Neutrophil (primary cell): ENCODE measurements at regions not wholly inside any gene's neighbourhood (a gene's known extent, or its start where the extent isn't known, plus 50 kb on each side); places are given as distances from the start of the nearest gene placed in this dataset.

ENCODE experiments used
- H3K27ac ChIP-seq: fragments of 200-600 bp; sonication (generic); 2 replicates; pipeline ENCODE4 v1.5.1; 2016; ENCODE audit warnings: mild to moderate bottlenecking, moderate library complexity
- H3K27me3 ChIP-seq: fragments of 200-600 bp; sonication (generic); 2 replicates; pipeline ENCODE4 v1.6.0; 2016; ENCODE audit warnings: mild to moderate bottlenecking
- H3K36me3 ChIP-seq: fragments of 200-600 bp; sonication (generic); 2 replicates; pipeline ENCODE4 v1.5.1; 2017
- H3K4me1 ChIP-seq, 2 experiments: fragments of 200-600 bp in 1 of 2; sonication (generic) in 1 of 2; 1 replicate in 1 of 2; 2 replicates in 1 of 2; pipeline versions ENCODE4 v1.5.1 to v1.6.1; 2013 to 2016; ENCODE audit warnings: low read depth in 1 of 2, low read length in 1 of 2, mild to moderate bottlenecking in 1 of 2, moderate library complexity in 1 of 2; ENCODE audit not compliant: control insufficient read depth in 1 of 2, insufficient read depth in 1 of 2
- H3K4me3 ChIP-seq, 2 experiments: fragments of 200-600 bp in 1 of 2; sonication (generic) in 1 of 2; 1 replicate in 1 of 2; 2 replicates in 1 of 2; pipeline ENCODE4 v1.5.1; 2013 to 2016; ENCODE audit warnings: low read depth in 1 of 2, low read length in 1 of 2, mild to moderate bottlenecking in 1 of 2, moderate library complexity in 1 of 2
- H3K9me3 ChIP-seq: fragments of 200-600 bp; sonication (generic); 2 replicates; pipeline ENCODE4 v1.5.1; 2016
- CTCF ChIP-seq: fragments of 200-600 bp; sonication (generic); IDR thresholded peaks from 2 replicates; pipeline ENCODE4 v1.5.1; 2016; ENCODE audit warnings: antibody characterized with exemption

DNA sequence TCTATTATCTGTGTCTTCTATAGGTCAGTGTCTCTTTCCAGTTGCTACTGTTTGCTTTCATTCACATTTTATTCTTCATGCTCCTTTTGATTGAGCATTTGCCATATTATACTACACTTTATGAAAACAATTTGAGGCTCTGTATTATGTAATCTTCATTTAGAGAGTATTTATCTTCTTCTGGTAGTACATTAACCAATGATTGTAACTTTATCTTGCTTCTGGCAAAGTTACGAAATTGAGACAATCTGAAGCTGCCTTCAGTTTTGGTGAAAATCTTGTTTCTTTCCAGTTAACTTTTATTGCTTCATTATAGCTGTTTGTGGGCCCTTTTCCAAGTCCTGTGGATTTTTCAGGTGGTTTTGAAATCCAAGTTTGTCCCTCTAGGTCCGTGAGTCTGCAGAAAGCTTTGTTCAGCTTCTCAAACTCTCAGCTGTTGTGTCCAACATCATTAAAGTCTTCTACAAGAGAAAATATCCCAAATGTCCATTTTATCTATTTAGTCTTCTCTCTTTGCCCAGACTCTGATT is 1255.4 kb upstream of the SPRY2 start:
- no peaks in the 10 kb centered on the region for H3K27me3 ChIP-seq
- no peak overlapping the region for H3K4me3 ChIP-seq
- no peaks in the 10 kb centered on the region for H3K36me3 ChIP-seq
- H3K4me1 ChIP-seq: no peaks in the 10 kb centered on the region
- no peak for TF ChIP-seq CTCF
- no peak overlapping the region for H3K27ac ChIP-seq
- H3K9me3 ChIP-seq: no peaks in the 10 kb centered on the region

- TF ChIP-seq CTCF: no peak
- H3K9me3 ChIP-seq: no peaks in the 10 kb centered on the region
- H3K27me3 ChIP-seq: no peaks in the 10 kb centered on the region
- no peaks in the 10 kb centered on the region for H3K36me3 ChIP-seq
- H3K27ac ChIP-seq: no peak overlapping the region
- H3K4me3 ChIP-seq: no peak overlapping the region
- H3K4me1 ChIP-seq: no peaks in the 10 kb centered on the region
These were observed 1250.7 kb upstream of the SPRY2 start for GRCh38 chr13:81591528-81592220.

GRCh38 chr13:81582381-81582780 is 1241.5 kb upstream of the SPRY2 start:
- H3K9me3 ChIP-seq: no peaks in the 10 kb centered on the region
- no peak overlapping the region for H3K27ac ChIP-seq
- no peak overlapping the region for H3K4me3 ChIP-seq
- H3K36me3 ChIP-seq: no peaks in the 10 kb centered on the region
- TF ChIP-seq CTCF: no peak
- H3K4me1 ChIP-seq: no peaks in the 10 kb centered on the region
- H3K27me3 ChIP-seq: no peaks in the 10 kb centered on the region

DNA sequence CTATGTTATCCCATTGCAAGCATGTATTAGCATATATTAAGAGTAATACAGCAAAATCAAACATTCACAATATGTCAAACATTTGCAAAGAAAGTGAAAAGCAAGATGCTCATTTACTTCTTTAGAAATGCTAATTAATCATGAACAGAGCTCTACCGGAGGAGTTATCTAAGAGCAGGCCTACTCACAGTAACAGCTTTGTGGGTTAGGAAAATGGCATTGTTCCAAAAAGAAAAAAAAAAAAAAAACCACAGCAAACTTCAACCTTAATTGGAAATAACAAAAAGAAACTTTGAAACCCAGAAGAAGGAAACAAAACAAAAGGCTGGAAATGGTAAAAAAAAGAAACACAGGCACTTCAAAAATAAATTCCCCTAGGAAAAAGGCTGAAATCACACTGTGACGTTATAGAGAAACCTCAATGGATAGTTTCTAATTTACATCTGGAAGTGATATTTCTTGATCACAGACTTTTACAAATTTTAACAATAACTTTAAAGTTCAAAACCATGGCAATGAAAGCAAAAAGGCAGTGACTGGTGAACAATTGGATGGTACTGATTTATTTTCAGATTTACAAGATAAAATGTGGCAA is 1236.8 kb upstream of the SPRY2 start:
- no peak for TF ChIP-seq CTCF
- Histone ChIP-seq H3K27me3 (no peaks in the 10 kb centered on the region), H3K9me3 (no peaks in the 10 kb centered on the region), H3K4me1 (no peaks in the 10 kb centered on the region), H3K27ac (no peak overlapping the region), H3K36me3 (no peaks in the 10 kb centered on the region), H3K4me3 (no peak overlapping the region)

DNA sequence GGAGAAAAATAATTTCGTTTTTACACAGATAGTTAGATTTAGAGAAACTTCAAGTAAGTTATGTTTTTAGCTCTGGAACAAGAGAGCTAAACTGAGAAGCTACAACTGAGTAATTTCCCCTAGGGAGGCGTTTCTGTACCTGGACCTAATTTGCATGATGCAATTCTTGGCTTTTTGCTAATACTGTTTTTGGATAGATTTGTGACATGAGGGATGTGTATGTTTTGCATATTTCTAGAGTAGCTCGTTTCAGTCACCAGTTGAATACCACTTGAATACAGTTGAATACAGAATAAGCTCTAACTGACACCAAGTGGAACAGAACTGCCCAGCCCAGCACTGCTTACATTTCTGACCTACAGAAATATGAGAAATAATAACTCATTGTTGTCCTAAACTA is 1227.9 kb upstream of the SPRY2 start:
- Histone ChIP-seq H3K4me3 (no peak overlapping the region), H3K9me3 (no peaks in the 10 kb centered on the region), H3K27me3 (no peaks in the 10 kb centered on the region), H3K36me3 (no peaks in the 10 kb centered on the region), H3K4me1 (no peaks in the 10 kb centered on the region), H3K27ac (no peak overlapping the region)
- no peak for TF ChIP-seq CTCF
